Nephron (organoid): ENCODE measurements at regions not wholly inside any gene's neighbourhood (a gene's known extent, or its start where the extent isn't known, plus 50 kb on each side); places are given as distances from the start of the nearest gene placed in this dataset.

Source experiments
- H3K27ac Mint-ChIP-seq, 3 experiments: 2 replicates each; pipeline ENCODE4 v1.8.0; 2020; ENCODE audit warnings: mixed read lengths in 3 of 3, mild to moderate bottlenecking in 2 of 3, moderate library complexity in 1 of 3
- H3K27me3 Mint-ChIP-seq: 2 replicates; pipeline ENCODE4 v1.8.0; 2021; ENCODE audit warnings: low read depth, mild to moderate bottlenecking, moderate library complexity, mixed read lengths
- H3K36me3 Mint-ChIP-seq: 2 replicates; pipeline ENCODE4 v1.8.0; 2020; ENCODE audit warnings: low read depth, mixed read lengths
- H3K4me1 Mint-ChIP-seq: 2 replicates; pipeline ENCODE4 v1.8.0; 2020; ENCODE audit warnings: mixed read lengths
- H3K4me3 Mint-ChIP-seq, 3 experiments: 2 replicates each; pipeline ENCODE4 v1.8.0; 2020; ENCODE audit warnings: mild to moderate bottlenecking in 3 of 3, mixed read lengths in 3 of 3, moderate library complexity in 2 of 3
- H3K9me3 Mint-ChIP-seq: 2 replicates; pipeline ENCODE4 v1.8.0; 2020; ENCODE audit warnings: mixed read lengths
- CTCF ChIP-seq, 3 experiments: fragments of 200-600 bp; sonication (generic); IDR thresholded peaks; one replicate each; pipeline ENCODE4 v1.5.0; 2021; ENCODE audit warnings: antibody characterized with exemption in 3 of 3; ENCODE audit not compliant: unreplicated experiment in 3 of 3

- no peak for TF ChIP-seq CTCF (IDR thresholded peaks at IDR 0.05; ENCODE audit: unreplicated experiment in 3 of 3)
- Mint-ChIP-seq H3K27me3 (no peaks in the 10 kb centered on the region), H3K4me3 (no peak overlapping the region), H3K27ac (no peak overlapping the region), H3K9me3 (peaks cover 25% of the 10 kb centered on the region), H3K36me3 (peaks cover 7% of the 10 kb centered on the region), H3K4me1 (no peaks in the 10 kb centered on the region)
Measured at GRCh38 chr18:42412281-42412680, 457.2 kb downstream of the PIK3C3 start.

DNA sequence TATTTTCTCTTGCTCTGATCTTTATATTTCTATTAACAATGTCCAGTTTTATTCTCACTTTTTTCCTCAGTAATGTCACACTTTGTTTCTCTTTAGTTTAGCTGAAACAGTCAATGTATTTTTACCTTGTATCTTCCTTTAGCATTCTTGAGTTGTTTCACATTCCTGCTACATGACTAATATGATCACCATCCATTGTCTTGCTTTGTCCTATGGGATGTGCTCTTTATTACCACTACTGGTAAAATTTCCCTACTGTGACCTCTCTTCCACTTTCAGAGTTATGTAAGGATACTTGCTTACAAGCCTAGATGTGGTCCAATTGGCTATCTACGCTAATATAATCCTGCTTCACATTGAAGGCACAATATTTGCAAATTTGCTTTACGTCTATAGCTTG lies 457.9 kb downstream of the PIK3C3 start:
- no peak overlapping the region for H3K27ac Mint-ChIP-seq
- no peaks in the 10 kb centered on the region for H3K27me3 Mint-ChIP-seq
- no peaks in the 10 kb centered on the region for H3K4me1 Mint-ChIP-seq
- H3K36me3 Mint-ChIP-seq, result peaks cover 7% of the 10 kb centered on the region
- peaks cover 19% of the 10 kb centered on the region for H3K9me3 Mint-ChIP-seq
- H3K4me3 Mint-ChIP-seq, result no peak overlapping the region
- TF ChIP-seq CTCF (IDR thresholded peaks at IDR 0.05; ENCODE audit: unreplicated experiment in 3 of 3), result no peak

- TF ChIP-seq CTCF (IDR thresholded peaks at IDR 0.05; ENCODE audit: unreplicated experiment in 3 of 3), result no peak
- H3K9me3 Mint-ChIP-seq, result peaks cover 15% of the 10 kb centered on the region
- H3K27ac Mint-ChIP-seq, result no peak overlapping the region
- no peak overlapping the region for H3K4me3 Mint-ChIP-seq
- no peaks in the 10 kb centered on the region for H3K4me1 Mint-ChIP-seq
- peaks cover 7% of the 10 kb centered on the region for H3K36me3 Mint-ChIP-seq
- H3K27me3 Mint-ChIP-seq, result no peaks in the 10 kb centered on the region
Measured at GRCh38 chr18:42413870-42414269, 458.8 kb downstream of the PIK3C3 start.

DNA sequence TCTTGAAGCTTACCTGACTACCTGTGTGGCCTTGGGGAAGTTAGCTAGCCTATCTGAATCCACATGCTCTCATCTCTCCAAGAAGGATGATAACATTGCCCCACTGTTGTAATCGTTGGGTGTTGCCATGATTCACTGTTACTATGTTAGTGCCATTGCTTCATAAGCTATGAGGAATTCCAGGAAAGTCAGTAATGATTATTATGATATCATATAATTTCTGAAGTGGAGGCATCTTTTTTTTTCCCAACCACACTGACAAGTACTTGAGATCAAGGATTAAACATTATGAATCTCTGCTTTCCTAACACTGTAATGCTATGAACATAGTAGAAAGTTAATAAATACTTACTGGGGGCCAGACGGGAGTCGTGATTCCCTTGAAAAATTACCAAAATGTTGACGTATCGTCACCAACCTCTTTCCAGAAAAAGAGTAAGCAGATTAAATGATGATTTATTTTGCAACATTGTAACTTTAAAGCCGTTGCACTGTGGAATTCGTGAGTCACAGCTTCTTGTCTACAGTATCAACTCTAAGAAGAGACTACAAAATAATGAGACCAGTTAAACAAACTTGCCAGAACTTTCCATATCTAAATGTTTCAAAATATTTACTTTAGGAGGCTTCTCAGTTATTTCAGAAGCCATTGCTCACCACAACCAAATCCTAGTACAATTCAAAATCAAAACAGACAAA lies 459.9 kb downstream of the PIK3C3 start:
- TF ChIP-seq CTCF (IDR thresholded peaks at IDR 0.05; ENCODE audit: unreplicated experiment in 3 of 3), result no peak
- H3K4me3 Mint-ChIP-seq, result no peak overlapping the region

GRCh38 chr18:42417189-42417588 lies 462.2 kb downstream of the PIK3C3 start:
- H3K9me3 Mint-ChIP-seq, result peaks cover 6% of the 10 kb centered on the region
- no peaks in the 10 kb centered on the region for H3K27me3 Mint-ChIP-seq
- TF ChIP-seq CTCF (IDR thresholded peaks at IDR 0.05; ENCODE audit: unreplicated experiment in 3 of 3), result no peak
- no peaks in the 10 kb centered on the region for H3K4me1 Mint-ChIP-seq
- no peaks in the 10 kb centered on the region for H3K36me3 Mint-ChIP-seq
- no peak overlapping the region for H3K4me3 Mint-ChIP-seq
- no peak overlapping the region for H3K27ac Mint-ChIP-seq

More for the DNA sequence above, 459.9 kb downstream of the PIK3C3 start:
- Mint-ChIP-seq H3K27me3 (no peaks in the 10 kb centered on the region), H3K36me3 (no peaks in the 10 kb centered on the region), H3K27ac (no peak overlapping the region), H3K4me1 (no peaks in the 10 kb centered on the region), H3K9me3 (peaks cover 7% of the 10 kb centered on the region)

GRCh38 chr18:42418121-42418520 lies 463.1 kb downstream of the PIK3C3 start:
- H3K4me1 Mint-ChIP-seq, result no peaks in the 10 kb centered on the region
- H3K27me3 Mint-ChIP-seq, result no peaks in the 10 kb centered on the region
- no peak overlapping the region for H3K27ac Mint-ChIP-seq
- H3K9me3 Mint-ChIP-seq, result peaks cover 3% of the 10 kb centered on the region
- no peak for TF ChIP-seq CTCF (IDR thresholded peaks at IDR 0.05; ENCODE audit: unreplicated experiment in 3 of 3)
- no peak overlapping the region for H3K4me3 Mint-ChIP-seq
- H3K36me3 Mint-ChIP-seq, result no peaks in the 10 kb centered on the region
